ENCODE measurements at regions not wholly inside any gene's neighbourhood (a gene's known extent, or its start where the extent isn't known, plus 50 kb on each side); places are given as distances from the start of the nearest gene placed in this dataset.

- intact Hi-C loops (cut with DNase I): no loop called here
- H3K27ac ChIP-seq: no peak overlapping the region
Measured at GRCh38 chr4:129863206-129863605, 767.3 kb downstream of the C4orf33 start.

GRCh38 chr4:129883996-129884395 lies 788.0 kb downstream of the C4orf33 start:
- Histone ChIP-seq H3K36me3 (no peaks in the 10 kb centered on the region), H3K4me1 (replicated peaks) (no peaks in the 10 kb centered on the region), H3K27ac (no peak overlapping the region), H3K4me3 (no peak overlapping the region), H3K9me3 (no peaks in the 10 kb centered on the region), H3K27me3 (replicated peaks; ENCODE audit: insufficient read depth) (no peaks in the 10 kb centered on the region)
- TF ChIP-seq CTCF (IDR thresholded peaks at IDR 0.05): no peak
- no peak for TF ChIP-seq POLR2AphosphoS5 (IDR thresholded peaks at IDR 0.05)
- WGBS: 67% methylated on average over 3 of the region's 3 CpGs
- DNase-seq (ENCODE audit: low spot score): no peak
- intact Hi-C loops (cut with DNase I): no loop called here

More at GRCh38 chr4:129863206-129863605, 767.3 kb downstream of the C4orf33 start:
- TF ChIP-seq POLR2A (IDR thresholded peaks at IDR 0.05) (no peak), POLR2AphosphoS5 (IDR thresholded peaks at IDR 0.05) (no peak), CTCF (IDR thresholded peaks at IDR 0.05) (no peak)
- 56% methylated on average over 3 of the region's 3 CpGs for WGBS
- DNase-seq (ENCODE audit: low spot score): no peak
- Histone ChIP-seq H3K9me3 (no peaks in the 10 kb centered on the region), H3K36me3 (no peaks in the 10 kb centered on the region), H3K27me3 (replicated peaks; ENCODE audit: insufficient read depth) (no peaks in the 10 kb centered on the region), H3K4me1 (replicated peaks) (no peaks in the 10 kb centered on the region), H3K4me3 (no peak overlapping the region)

GRCh38 chr4:129897111-129897510 lies 801.2 kb downstream of the C4orf33 start:
- Histone ChIP-seq H3K27ac (no peak overlapping the region), H3K27me3 (replicated peaks; ENCODE audit: insufficient read depth) (no peaks in the 10 kb centered on the region), H3K36me3 (no peaks in the 10 kb centered on the region), H3K4me3 (no peak overlapping the region), H3K9me3 (no peaks in the 10 kb centered on the region), H3K4me1 (replicated peaks) (no peaks in the 10 kb centered on the region)
- intact Hi-C loops (cut with DNase I): no loop called here
- TF ChIP-seq CTCF (IDR thresholded peaks at IDR 0.05) (no peak), POLR2A (IDR thresholded peaks at IDR 0.05) (no peak), POLR2AphosphoS5 (IDR thresholded peaks at IDR 0.05) (no peak)
- DNase-seq (ENCODE audit: low spot score): no peak
- 66% methylated on average over 2 of the region's 2 CpGs for WGBS

GRCh38 chr4:129899849-129900248 lies 803.9 kb downstream of the C4orf33 start:
- TF ChIP-seq CTCF (IDR thresholded peaks at IDR 0.05) (no peak), POLR2A (IDR thresholded peaks at IDR 0.05) (no peak), POLR2AphosphoS5 (IDR thresholded peaks at IDR 0.05) (no peak)
- intact Hi-C loops (cut with DNase I): no loop called here
- no peaks in the 10 kb centered on the region for H3K4me1 ChIP-seq (replicated peaks)
- no peak overlapping the region for H3K4me3 ChIP-seq
- H3K27me3 ChIP-seq (replicated peaks; ENCODE audit: insufficient read depth): no peaks in the 10 kb centered on the region
- H3K27ac ChIP-seq: no peak overlapping the region
- H3K9me3 ChIP-seq: no peaks in the 10 kb centered on the region
- 32% methylated on average over 3 of the region's 3 CpGs for WGBS
- H3K36me3 ChIP-seq: no peaks in the 10 kb centered on the region
- DNase-seq (ENCODE audit: low spot score): no peak

- Histone ChIP-seq H3K4me1 (replicated peaks) (no peaks in the 10 kb centered on the region), H3K4me3 (no peak overlapping the region), H3K27ac (no peak overlapping the region), H3K27me3 (replicated peaks; ENCODE audit: insufficient read depth) (no peaks in the 10 kb centered on the region), H3K36me3 (no peaks in the 10 kb centered on the region), H3K9me3 (no peaks in the 10 kb centered on the region)
- intact Hi-C loops (cut with DNase I): no loop called here
- no peak for DNase-seq (ENCODE audit: low spot score)
- TF ChIP-seq POLR2AphosphoS5 (IDR thresholded peaks at IDR 0.05) (no peak), POLR2A (IDR thresholded peaks at IDR 0.05) (no peak), CTCF (IDR thresholded peaks at IDR 0.05) (no peak)
- 91% methylated on average over 2 of the region's 2 CpGs for WGBS
Measured at GRCh38 chr4:129900430-129900953, 804.5 kb downstream of the C4orf33 start.
